ENCODE measurements at regions not wholly inside any gene's neighbourhood (a gene's known extent, or its start where the extent isn't known, plus 50 kb on each side); places are given as distances from the start of the nearest gene placed in this dataset.

- Mint-ChIP-seq H3K9me3 (no peaks in the 10 kb centered on the region), H3K4me3 (no peak overlapping the region), H3K27me3 (ENCODE audit: insufficient read depth) (no peaks in the 10 kb centered on the region), H3K27ac (no peak overlapping the region), H3K36me3 (ENCODE audit: low read depth) (no peaks in the 10 kb centered on the region), H3K4me1 (ENCODE audit: low read depth) (no peaks in the 10 kb centered on the region)
- DNase-seq (ENCODE audit: low spot score), result no peak
- intact Hi-C loops (cut with micrococcal nuclease), result no loop called here
Observed at GRCh38 chr6:23302514-23302913, 733.1 kb downstream of the HDGFL1 start.

- H3K9me3 Mint-ChIP-seq, result no peaks in the 10 kb centered on the region
- no peaks in the 10 kb centered on the region for H3K27me3 Mint-ChIP-seq (ENCODE audit: insufficient read depth)
- DNase-seq (ENCODE audit: low spot score), result no peak
- no peaks in the 10 kb centered on the region for H3K4me1 Mint-ChIP-seq (ENCODE audit: low read depth)
- intact Hi-C loops (cut with micrococcal nuclease), result no loop called here
- no peak overlapping the region for H3K27ac Mint-ChIP-seq
- no peak overlapping the region for H3K4me3 Mint-ChIP-seq
- H3K36me3 Mint-ChIP-seq (ENCODE audit: low read depth), result no peaks in the 10 kb centered on the region
Observed at GRCh38 chr6:23305325-23305943, 736.1 kb downstream of the HDGFL1 start.

GRCh38 chr6:23306251-23306950, 737.0 kb downstream of the HDGFL1 start:
- Mint-ChIP-seq H3K4me3 (no peak overlapping the region), H3K27me3 (ENCODE audit: insufficient read depth) (no peaks in the 10 kb centered on the region), H3K27ac (no peak overlapping the region), H3K4me1 (ENCODE audit: low read depth) (no peaks in the 10 kb centered on the region), H3K9me3 (no peaks in the 10 kb centered on the region), H3K36me3 (ENCODE audit: low read depth) (no peaks in the 10 kb centered on the region)
- DNase-seq (ENCODE audit: low spot score), result no peak
- intact Hi-C loops (cut with micrococcal nuclease), result no loop called here

GRCh38 chr6:23307516-23307915, 738.1 kb downstream of the HDGFL1 start:
- intact Hi-C loops (cut with micrococcal nuclease), result no loop called here

GRCh38 chr6:23308166-23308565, 738.8 kb downstream of the HDGFL1 start:
- H3K27me3 Mint-ChIP-seq (ENCODE audit: insufficient read depth), result no peaks in the 10 kb centered on the region

More at GRCh38 chr6:23307516-23307915, 738.1 kb downstream of the HDGFL1 start:
- no peak overlapping the region for H3K4me3 Mint-ChIP-seq
- no peaks in the 10 kb centered on the region for H3K27me3 Mint-ChIP-seq (ENCODE audit: insufficient read depth)
- no peaks in the 10 kb centered on the region for H3K4me1 Mint-ChIP-seq (ENCODE audit: low read depth)
- H3K36me3 Mint-ChIP-seq (ENCODE audit: low read depth), result no peaks in the 10 kb centered on the region
- no peak for DNase-seq (ENCODE audit: low spot score)
- H3K9me3 Mint-ChIP-seq, result no peaks in the 10 kb centered on the region
- H3K27ac Mint-ChIP-seq, result no peak overlapping the region

GRCh38 chr6:23311211-23311610, 741.8 kb downstream of the HDGFL1 start:
- H3K27me3 Mint-ChIP-seq (ENCODE audit: insufficient read depth), result no peaks in the 10 kb centered on the region
- H3K36me3 Mint-ChIP-seq (ENCODE audit: low read depth), result no peaks in the 10 kb centered on the region
- H3K4me3 Mint-ChIP-seq, result no peak overlapping the region
- H3K27ac Mint-ChIP-seq, result no peak overlapping the region
- no peak for DNase-seq (ENCODE audit: low spot score)
- intact Hi-C loops (cut with micrococcal nuclease), result no loop called here
- no peaks in the 10 kb centered on the region for H3K9me3 Mint-ChIP-seq
- H3K4me1 Mint-ChIP-seq (ENCODE audit: low read depth), result no peaks in the 10 kb centered on the region

More at GRCh38 chr6:23308166-23308565, 738.8 kb downstream of the HDGFL1 start:
- Mint-ChIP-seq H3K9me3 (no peaks in the 10 kb centered on the region), H3K4me1 (ENCODE audit: low read depth) (no peaks in the 10 kb centered on the region), H3K36me3 (ENCODE audit: low read depth) (no peaks in the 10 kb centered on the region), H3K4me3 (no peak overlapping the region), H3K27ac (no peak overlapping the region)
- intact Hi-C loops (cut with micrococcal nuclease), result no loop called here
- no peak for DNase-seq (ENCODE audit: low spot score)

- no peaks in the 10 kb centered on the region for H3K36me3 Mint-ChIP-seq (ENCODE audit: low read depth)
- intact Hi-C loops (cut with micrococcal nuclease), result no loop called here
Observed at GRCh38 chr6:23316131-23316530, 746.8 kb downstream of the HDGFL1 start.

GRCh38 chr6:23316931-23317330, 747.6 kb downstream of the HDGFL1 start:
- Mint-ChIP-seq H3K27ac (no peak overlapping the region), H3K4me1 (ENCODE audit: low read depth) (no peaks in the 10 kb centered on the region), H3K9me3 (no peaks in the 10 kb centered on the region), H3K4me3 (no peak overlapping the region), H3K36me3 (ENCODE audit: low read depth) (no peaks in the 10 kb centered on the region), H3K27me3 (ENCODE audit: insufficient read depth) (no peaks in the 10 kb centered on the region)
- intact Hi-C loops (cut with micrococcal nuclease), result no loop called here
- DNase-seq (ENCODE audit: low spot score), result no peak

More at GRCh38 chr6:23316131-23316530, 746.8 kb downstream of the HDGFL1 start:
- no peaks in the 10 kb centered on the region for H3K27me3 Mint-ChIP-seq (ENCODE audit: insufficient read depth)
- no peak overlapping the region for H3K4me3 Mint-ChIP-seq
- H3K4me1 Mint-ChIP-seq (ENCODE audit: low read depth), result no peaks in the 10 kb centered on the region
- no peaks in the 10 kb centered on the region for H3K9me3 Mint-ChIP-seq
- H3K27ac Mint-ChIP-seq, result no peak overlapping the region
- no peak for DNase-seq (ENCODE audit: low spot score)

- no peak for DNase-seq (ENCODE audit: low spot score)
- intact Hi-C loops (cut with micrococcal nuclease), result no loop called here
- H3K27me3 Mint-ChIP-seq (ENCODE audit: insufficient read depth), result no peaks in the 10 kb centered on the region
- no peaks in the 10 kb centered on the region for H3K36me3 Mint-ChIP-seq (ENCODE audit: low read depth)
- H3K27ac Mint-ChIP-seq, result no peak overlapping the region
- no peaks in the 10 kb centered on the region for H3K4me1 Mint-ChIP-seq (ENCODE audit: low read depth)
- H3K4me3 Mint-ChIP-seq, result no peak overlapping the region
- no peaks in the 10 kb centered on the region for H3K9me3 Mint-ChIP-seq
Observed at GRCh38 chr6:23319582-23319981, 750.2 kb downstream of the HDGFL1 start.

GRCh38 chr6:23320471-23321015, 751.2 kb downstream of the HDGFL1 start:
- H3K27ac Mint-ChIP-seq, result no peak overlapping the region
- no peaks in the 10 kb centered on the region for H3K4me1 Mint-ChIP-seq (ENCODE audit: low read depth)
- intact Hi-C loops (cut with micrococcal nuclease), result no loop called here
- H3K9me3 Mint-ChIP-seq, result no peaks in the 10 kb centered on the region
- no peaks in the 10 kb centered on the region for H3K36me3 Mint-ChIP-seq (ENCODE audit: low read depth)
- no peak for DNase-seq (ENCODE audit: low spot score)
- H3K27me3 Mint-ChIP-seq (ENCODE audit: insufficient read depth), result no peaks in the 10 kb centered on the region
- H3K4me3 Mint-ChIP-seq, result no peak overlapping the region

- H3K36me3 Mint-ChIP-seq (ENCODE audit: low read depth), result no peaks in the 10 kb centered on the region
- no peak overlapping the region for H3K27ac Mint-ChIP-seq
- no peak overlapping the region for H3K4me3 Mint-ChIP-seq
- no peaks in the 10 kb centered on the region for H3K27me3 Mint-ChIP-seq (ENCODE audit: insufficient read depth)
- H3K9me3 Mint-ChIP-seq, result no peaks in the 10 kb centered on the region
- no peak for DNase-seq (ENCODE audit: low spot score)
- intact Hi-C loops (cut with micrococcal nuclease), result no loop called here
- no peaks in the 10 kb centered on the region for H3K4me1 Mint-ChIP-seq (ENCODE audit: low read depth)
Observed at GRCh38 chr6:23323897-23324296, 754.5 kb downstream of the HDGFL1 start.

GRCh38 chr6:23325065-23325464, 755.7 kb downstream of the HDGFL1 start:
- no peak for DNase-seq (ENCODE audit: low spot score)
- Mint-ChIP-seq H3K4me1 (ENCODE audit: low read depth) (no peaks in the 10 kb centered on the region), H3K9me3 (no peaks in the 10 kb centered on the region), H3K27ac (no peak overlapping the region), H3K27me3 (ENCODE audit: insufficient read depth) (no peaks in the 10 kb centered on the region), H3K4me3 (no peak overlapping the region), H3K36me3 (ENCODE audit: low read depth) (no peaks in the 10 kb centered on the region)
- intact Hi-C loops (cut with micrococcal nuclease), result no loop called here

- no peaks in the 10 kb centered on the region for H3K4me1 Mint-ChIP-seq (ENCODE audit: low read depth)
- H3K9me3 Mint-ChIP-seq, result no peaks in the 10 kb centered on the region
- H3K27ac Mint-ChIP-seq, result no peak overlapping the region
- no peaks in the 10 kb centered on the region for H3K36me3 Mint-ChIP-seq (ENCODE audit: low read depth)
- intact Hi-C loops (cut with micrococcal nuclease), result no loop called here
- H3K4me3 Mint-ChIP-seq, result no peak overlapping the region
- no peaks in the 10 kb centered on the region for H3K27me3 Mint-ChIP-seq (ENCODE audit: insufficient read depth)
- DNase-seq (ENCODE audit: low spot score), result no peak
Observed at GRCh38 chr6:23327621-23328020, 758.3 kb downstream of the HDGFL1 start.

Measured in activated T-helper 1 cell treated with anti-CD3 and anti-CD28 coated beads, Interleukin-12 subunit alpha, Interleukin-12 subunit beta, Interleukin-2, Interleukin-4 antibody, amounts not matched to agents 30 ng/mL and 10 ng/mL and 1 ng/mL, durations not matched to agents 14 hours and 24 hours and 36 hours (primary cell).